ENCODE measurements at regions not wholly inside any gene's neighbourhood (a gene's known extent, or its start where the extent isn't known, plus 50 kb on each side); places are given as distances from the start of the nearest gene placed in this dataset.

DNA sequence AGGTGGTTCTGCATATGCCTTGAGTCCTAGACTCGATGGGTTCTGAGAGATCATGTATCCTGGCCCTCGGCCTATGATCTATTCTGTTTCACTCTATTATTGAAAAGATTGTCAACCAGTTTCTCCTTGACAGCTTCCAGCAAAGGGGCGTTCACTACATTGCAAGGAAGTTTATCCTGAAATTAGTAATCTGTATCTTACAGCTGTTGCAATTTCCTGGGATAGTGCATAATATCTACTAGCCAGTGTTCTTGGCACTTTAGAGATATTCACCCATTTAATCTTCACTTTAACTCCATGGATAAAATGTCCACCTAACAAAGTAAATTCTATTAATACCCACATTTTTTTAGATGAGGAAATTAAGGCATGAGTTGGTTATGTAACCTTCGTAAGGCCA is 203.6 kb downstream of the TGFB2 start:
- WGBS (ENCODE audit: low lambda C conversion rate) = 47% methylated on average over 4 of the region's 4 CpGs
- H3K9me3 ChIP-seq (ENCODE audit: low read length) = no peaks in the 10 kb centered on the region
- no peaks in the 10 kb centered on the region for H3K27me3 ChIP-seq (ENCODE audit: control insufficient read depth in 1 of 2, insufficient read depth in 2 of 2, low read length in 2 of 2)
- no peak overlapping the region for H3K4me3 ChIP-seq (replicated peaks in 1 of 3; ENCODE audit: insufficient read depth in 1 of 3, low read depth in 2 of 3, low read length in 3 of 3)
- no peaks in the 10 kb centered on the region for H4K20me1 ChIP-seq (ENCODE audit: insufficient read depth, low read length)
- H3K4me1 ChIP-seq (ENCODE audit: insufficient read depth, low read length) = no peaks in the 10 kb centered on the region
- ATAC-seq (no peak), FAIRE-seq (no peak), DNase-seq (ENCODE audit: low spot score) (no peak)
- no peak overlapping the region for H3K4me2 ChIP-seq (ENCODE audit: low read depth, low read length)
- no peaks in the 10 kb centered on the region for H3K79me2 ChIP-seq (ENCODE audit: insufficient read depth, low read length)
- no peaks in the 10 kb centered on the region for H3K36me3 ChIP-seq (replicated peaks in 1 of 2; ENCODE audit: control insufficient read depth in 1 of 2, insufficient read depth in 2 of 2, low read length in 2 of 2)
- no peak overlapping the region for H3K9ac ChIP-seq (ENCODE audit: insufficient read depth, low read depth, low read length)
- ChIA-PET CTCF (ENCODE audit: low intra/inter-chr PET ratio, low total read pairs) (no interaction called here), POLR2A (no interaction called here)
- no peak overlapping the region for H3K27ac ChIP-seq (ENCODE audit: extremely low read length, insufficient read depth, low read length)
- intact Hi-C loops (cut with micrococcal nuclease; ENCODE audit: unreplicated experiment) (no loop called here), in situ Hi-C loops (cut with HindIII; ENCODE audit: extremely low pct_ligation_motif_present, low pct_unique_long_range_greater_than_20kb) (no loop called here)
- no peak overlapping the region for H2AFZ ChIP-seq (ENCODE audit: low read length)
- no TSS peak for BruUV-seq (replicated peaks)
- TF ChIP-seq PHB2 (IDR thresholded peaks at IDR 0.05; ENCODE audit: partially characterized antibody) = no peak
- no peak for TF ChIP-seq ONECUT2 (CRISPR knock-in tag; IDR thresholded peaks at IDR 0.05)
- TF ChIP-seq SALL2 (CRISPR knock-in tag; IDR thresholded peaks at IDR 0.05) = no peak
- no peak for TF ChIP-seq PLRG1 (conservative IDR thresholded peaks at IDR 0.05)
- TF ChIP-seq, protein P1, sequence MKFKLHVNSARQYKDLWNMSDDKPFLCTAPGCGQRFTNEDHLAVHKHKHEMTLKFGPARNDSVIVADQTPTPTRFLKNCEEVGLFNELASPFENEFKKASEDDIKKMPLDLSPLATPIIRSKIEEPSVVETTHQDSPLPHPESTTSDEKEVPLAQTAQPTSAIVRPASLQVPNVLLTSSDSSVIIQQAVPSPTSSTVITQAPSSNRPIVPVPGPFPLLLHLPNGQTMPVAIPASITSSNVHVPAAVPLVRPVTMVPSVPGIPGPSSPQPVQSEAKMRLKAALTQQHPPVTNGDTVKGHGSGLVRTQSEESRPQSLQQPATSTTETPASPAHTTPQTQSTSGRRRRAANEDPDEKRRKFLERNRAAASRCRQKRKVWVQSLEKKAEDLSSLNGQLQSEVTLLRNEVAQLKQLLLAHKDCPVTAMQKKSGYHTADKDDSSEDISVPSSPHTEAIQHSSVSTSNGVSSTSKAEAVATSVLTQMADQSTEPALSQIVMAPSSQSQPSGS (CRISPR knock-in tag; IDR thresholded peaks at IDR 0.05) = no peak
- TF ChIP-seq ELF3 (CRISPR knock-in tag; IDR thresholded peaks at IDR 0.05) = no peak
- TF ChIP-seq, protein P2, sequence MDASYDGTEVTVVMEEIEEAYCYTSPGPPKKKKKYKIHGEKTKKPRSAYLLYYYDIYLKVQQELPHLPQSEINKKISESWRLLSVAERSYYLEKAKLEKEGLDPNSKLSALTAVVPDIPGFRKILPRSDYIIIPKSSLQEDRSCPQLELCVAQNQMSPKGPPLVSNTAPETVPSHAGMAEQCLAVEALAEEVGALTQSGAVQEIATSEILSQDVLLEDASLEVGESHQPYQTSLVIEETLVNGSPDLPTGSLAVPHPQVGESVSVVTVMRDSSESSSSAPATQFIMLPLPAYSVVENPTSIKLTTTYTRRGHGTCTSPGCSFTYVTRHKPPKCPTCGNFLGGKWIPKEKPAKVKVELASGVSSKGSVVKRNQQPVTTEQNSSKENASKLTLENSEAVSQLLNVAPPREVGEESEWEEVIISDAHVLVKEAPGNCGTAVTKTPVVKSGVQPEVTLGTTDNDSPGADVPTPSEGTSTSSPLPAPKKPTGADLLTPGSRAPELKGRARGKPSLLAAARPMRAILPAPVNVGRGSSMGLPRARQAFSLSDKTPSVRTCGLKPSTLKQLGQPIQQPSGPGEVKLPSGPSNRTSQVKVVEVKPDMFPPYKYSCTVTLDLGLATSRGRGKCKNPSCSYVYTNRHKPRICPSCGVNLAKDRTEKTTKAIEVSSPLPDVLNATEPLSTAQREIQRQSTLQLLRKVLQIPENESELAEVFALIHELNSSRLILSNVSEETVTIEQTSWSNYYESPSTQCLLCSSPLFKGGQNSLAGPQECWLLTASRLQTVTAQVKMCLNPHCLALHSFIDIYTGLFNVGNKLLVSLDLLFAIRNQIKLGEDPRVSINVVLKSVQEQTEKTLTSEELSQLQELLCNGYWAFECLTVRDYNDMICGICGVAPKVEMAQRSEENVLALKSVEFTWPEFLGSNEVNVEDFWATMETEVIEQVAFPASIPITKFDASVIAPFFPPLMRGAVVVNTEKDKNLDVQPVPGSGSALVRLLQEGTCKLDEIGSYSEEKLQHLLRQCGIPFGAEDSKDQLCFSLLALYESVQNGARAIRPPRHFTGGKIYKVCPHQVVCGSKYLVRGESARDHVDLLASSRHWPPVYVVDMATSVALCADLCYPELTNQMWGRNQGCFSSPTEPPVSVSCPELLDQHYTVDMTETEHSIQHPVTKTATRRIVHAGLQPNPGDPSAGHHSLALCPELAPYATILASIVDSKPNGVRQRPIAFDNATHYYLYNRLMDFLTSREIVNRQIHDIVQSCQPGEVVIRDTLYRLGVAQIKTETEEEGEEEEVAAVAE (CRISPR knock-in tag; IDR thresholded peaks at IDR 0.05; ENCODE audit: borderline replicate concordance) = no peak
- TF ChIP-seq, protein P3, sequence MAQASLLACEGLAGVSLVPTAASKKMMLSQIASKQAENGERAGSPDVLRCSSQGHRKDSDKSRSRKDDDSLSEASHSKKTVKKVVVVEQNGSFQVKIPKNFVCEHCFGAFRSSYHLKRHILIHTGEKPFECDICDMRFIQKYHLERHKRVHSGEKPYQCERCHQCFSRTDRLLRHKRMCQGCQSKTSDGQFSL (CRISPR knock-in tag; IDR thresholded peaks at IDR 0.05) = no peak
- TF ChIP-seq NRL (CRISPR knock-in tag; IDR thresholded peaks at IDR 0.05; ENCODE audit: borderline replicate concordance) = no peak
- no peak for TF ChIP-seq ZNF350 (CRISPR knock-in tag; IDR thresholded peaks at IDR 0.05; ENCODE audit: borderline replicate concordance, low read depth)
- TF ChIP-seq CCAR2 (optimal IDR thresholded peaks at IDR 0.05; ENCODE audit: low read depth, low read length) = no peak
- no peak for TF ChIP-seq ZNF614 (CRISPR knock-in tag; IDR thresholded peaks at IDR 0.05; ENCODE audit: borderline replicate concordance)
- no peak for TF ChIP-seq ZNF3 (CRISPR knock-in tag; IDR thresholded peaks at IDR 0.05)
- no peak for TF ChIP-seq TP53 (CRISPR knock-in tag; conservative IDR thresholded peaks at IDR 0.05)
- TF ChIP-seq, protein P4, sequence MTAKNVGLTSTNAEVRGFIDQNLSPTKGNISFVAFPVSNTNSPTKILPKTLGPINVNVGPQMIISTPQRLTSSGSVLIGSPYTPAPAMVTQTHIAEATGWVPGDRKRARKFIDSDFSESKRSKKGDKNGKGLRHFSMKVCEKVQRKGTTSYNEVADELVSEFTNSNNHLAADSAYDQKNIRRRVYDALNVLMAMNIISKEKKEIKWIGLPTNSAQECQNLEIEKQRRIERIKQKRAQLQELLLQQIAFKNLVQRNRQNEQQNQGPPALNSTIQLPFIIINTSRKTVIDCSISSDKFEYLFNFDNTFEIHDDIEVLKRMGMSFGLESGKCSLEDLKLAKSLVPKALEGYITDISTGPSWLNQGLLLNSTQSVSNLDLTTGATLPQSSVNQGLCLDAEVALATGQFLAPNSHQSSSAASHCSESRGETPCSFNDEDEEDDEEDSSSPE (CRISPR knock-in tag; IDR thresholded peaks at IDR 0.05) = no peak
- no peak for TF ChIP-seq MBD4 (IDR thresholded peaks at IDR 0.05; ENCODE audit: borderline replicate concordance, low read length)
- TF ChIP-seq SRSF1 (optimal IDR thresholded peaks at IDR 0.05; ENCODE audit: low read depth, low read length) = no peak

All from HepG2 (cell line).